ENCODE measurements at regions not wholly inside any gene's neighbourhood (a gene's known extent, or its start where the extent isn't known, plus 50 kb on each side); places are given as distances from the start of the nearest gene placed in this dataset.
"Not testable (repeated sequence)": the region's sequence is repeated elsewhere in the genome, so short reads cannot be mapped to it uniquely, and the experiment has no call there.

DNA sequence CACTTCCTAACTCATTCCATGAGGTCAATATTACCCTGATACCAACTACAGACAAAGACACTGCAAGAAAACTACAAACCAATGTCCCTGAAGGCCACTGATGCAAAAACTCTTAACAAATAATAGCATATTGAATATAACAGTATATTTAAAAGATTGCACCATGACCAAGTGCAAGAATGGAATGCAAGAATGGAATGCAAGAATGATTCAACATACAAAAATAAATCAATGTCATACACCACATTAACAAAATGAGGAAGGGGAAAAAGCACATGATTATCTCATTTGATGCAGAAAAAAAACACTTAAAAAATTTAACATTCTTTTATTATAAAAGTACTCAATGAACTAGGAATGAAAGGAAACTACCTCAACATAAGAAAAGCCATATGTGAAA, 463.1 kb upstream of the NECTIN3 start:
- DNase-seq (ENCODE audit: low read depth, low spot score) = no peak

DNA sequence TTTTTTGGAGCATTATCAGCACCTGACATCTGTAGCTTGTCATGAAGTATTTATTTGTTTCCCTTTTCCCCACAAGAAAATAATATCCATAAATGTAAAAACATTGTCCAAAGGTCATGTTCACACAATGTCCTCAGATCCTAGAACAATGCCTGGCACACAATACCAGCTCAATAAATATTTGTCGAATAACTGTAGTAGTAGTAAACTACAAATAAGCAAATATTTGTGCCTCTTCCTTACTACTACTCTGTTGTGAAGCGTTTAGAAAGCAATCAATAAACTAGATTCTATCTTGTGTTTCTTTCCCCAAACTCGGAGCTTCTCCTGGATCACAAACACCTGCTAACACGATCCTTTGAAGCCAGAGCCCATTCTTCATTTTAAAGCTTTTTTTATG, 459.6 kb upstream of the NECTIN3 start:
- DNase-seq (ENCODE audit: low read depth, low spot score) = no peak

DNA sequence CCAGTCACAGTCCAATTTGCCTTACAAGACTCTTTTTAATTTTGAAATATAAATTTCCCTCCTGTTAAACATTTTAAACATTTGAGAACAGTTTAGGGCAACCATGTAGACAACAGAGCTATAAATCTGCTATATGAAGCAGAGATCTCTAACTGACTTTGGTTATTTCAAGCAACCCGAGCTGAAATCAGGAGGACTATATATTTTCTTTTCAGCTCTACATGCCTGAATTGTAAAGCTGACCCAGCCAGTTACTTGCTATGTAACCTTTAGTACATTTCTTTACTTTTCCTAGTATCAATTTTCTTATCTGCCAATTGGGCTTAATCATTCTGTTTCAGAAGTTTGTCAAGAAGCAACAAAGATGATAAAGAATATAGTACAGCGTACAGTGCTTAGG, 457.4 kb upstream of the NECTIN3 start:
- DNase-seq (ENCODE audit: low read depth, low spot score) = no peak

DNA sequence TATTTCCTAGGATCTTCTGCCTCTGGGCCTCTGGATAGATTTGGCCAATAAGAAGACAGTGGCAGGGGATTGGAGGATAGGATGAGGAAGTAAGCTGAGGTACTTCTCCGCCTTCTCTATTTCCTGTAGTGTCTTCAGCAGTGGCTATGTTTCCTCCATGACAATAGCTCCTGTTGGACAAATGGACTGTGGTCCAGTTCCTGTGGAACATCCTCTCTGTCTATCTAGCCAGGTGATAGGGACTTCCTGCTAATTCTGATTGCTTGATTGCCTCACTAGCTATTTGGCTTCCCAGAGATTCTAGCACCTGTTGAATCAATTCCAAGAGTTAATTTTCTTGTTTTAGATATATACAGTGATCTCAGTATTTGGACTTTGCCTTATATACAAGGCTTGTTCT, 456.2 kb upstream of the NECTIN3 start:
- DNase-seq (ENCODE audit: low read depth, low spot score) = no peak

DNA sequence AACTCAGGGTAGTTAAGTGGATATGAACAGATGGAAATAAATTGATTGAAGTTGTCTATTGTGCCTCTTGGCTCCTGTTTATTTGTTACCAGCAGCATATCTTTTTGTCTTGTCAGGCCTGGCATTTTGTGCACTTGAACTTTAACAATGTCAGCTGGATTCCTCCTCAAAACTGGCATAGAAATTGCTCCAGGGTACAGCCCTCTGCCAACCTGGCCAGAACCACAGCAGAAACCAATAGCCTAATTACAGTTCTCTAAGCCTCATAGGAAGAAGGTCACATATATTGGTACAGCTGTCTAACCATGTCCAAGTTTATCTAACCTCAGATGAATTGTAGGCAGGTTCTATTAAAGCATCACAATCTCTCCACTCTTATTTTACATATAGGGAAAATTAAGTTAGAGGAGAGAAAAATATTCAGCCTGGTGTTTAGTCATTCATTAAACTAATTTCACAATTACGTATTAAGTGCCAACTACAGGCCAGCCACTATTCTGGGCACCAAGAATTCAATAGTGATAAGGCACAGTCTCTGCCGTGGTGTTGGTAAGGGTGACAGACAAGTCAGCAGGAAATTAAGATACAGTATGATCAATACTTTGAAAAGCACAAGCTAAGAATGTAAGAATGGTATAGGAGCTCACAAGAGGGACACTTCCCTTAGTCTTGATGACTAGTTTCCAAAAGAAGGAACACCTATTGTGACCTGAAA, 452.9 kb upstream of the NECTIN3 start:
- DNase-seq (ENCODE audit: low read depth, low spot score) = no peak

DNA sequence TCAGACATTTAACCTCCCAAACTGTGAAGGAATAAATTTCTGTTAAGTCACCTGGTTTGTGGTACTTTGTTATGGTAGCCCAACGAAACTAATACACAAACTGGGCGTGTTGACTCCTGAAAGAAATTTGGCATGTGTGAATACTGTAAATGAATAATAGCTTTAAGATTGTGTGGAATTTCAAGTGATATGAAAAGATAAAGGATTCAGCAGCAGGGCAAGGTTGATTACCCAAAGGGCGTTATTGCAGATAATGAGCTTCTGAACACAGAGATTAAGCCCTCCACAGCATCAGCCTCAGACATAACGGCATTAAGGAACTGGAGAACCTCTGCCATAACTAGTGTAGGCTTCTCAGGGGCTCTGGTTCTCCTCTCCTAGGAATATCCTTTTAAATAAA, 451.5 kb upstream of the NECTIN3 start:
- DNase-seq (ENCODE audit: low read depth, low spot score) = no peak

DNA sequence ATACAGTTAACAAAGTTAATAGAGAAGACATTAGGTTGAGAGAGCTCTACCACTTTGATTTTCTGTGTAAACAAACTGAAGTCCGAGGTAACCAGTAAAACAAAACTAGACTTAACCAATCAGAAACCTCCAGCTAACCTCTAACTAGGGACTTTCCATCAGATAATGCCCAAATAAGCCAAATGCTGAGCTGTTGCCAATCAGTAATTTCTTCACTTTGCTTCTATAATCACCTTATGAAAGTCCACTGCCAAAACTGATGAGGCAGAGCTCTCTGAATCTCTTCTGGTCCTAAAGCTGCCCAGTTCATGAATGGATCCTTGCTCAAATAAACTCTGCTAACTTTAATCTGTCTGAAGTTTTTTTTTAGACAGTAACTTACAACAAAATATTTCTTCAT, 448.0 kb upstream of the NECTIN3 start:
- DNase-seq (ENCODE audit: low read depth, low spot score) = no peak

DNA sequence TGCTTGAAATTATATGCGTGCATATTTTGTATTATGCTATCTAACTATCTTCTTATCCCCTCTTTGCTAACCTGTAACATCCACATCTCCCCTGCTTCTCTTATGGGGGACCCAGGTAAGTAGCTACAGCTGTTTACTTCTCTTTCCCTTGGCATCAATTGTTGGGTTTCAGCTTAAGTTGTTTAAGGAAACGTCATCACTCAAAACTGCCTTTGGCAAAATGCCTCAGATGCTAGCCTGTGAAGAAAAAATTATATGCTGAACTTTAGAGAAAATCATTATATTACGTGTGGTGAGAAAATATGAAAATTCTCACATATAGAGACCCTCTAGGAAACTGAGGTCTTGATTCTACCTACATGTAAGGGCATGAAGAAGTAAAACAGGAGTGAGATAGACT, 447.0 kb upstream of the NECTIN3 start:
- no peak for DNase-seq (ENCODE audit: low read depth, low spot score)

DNA sequence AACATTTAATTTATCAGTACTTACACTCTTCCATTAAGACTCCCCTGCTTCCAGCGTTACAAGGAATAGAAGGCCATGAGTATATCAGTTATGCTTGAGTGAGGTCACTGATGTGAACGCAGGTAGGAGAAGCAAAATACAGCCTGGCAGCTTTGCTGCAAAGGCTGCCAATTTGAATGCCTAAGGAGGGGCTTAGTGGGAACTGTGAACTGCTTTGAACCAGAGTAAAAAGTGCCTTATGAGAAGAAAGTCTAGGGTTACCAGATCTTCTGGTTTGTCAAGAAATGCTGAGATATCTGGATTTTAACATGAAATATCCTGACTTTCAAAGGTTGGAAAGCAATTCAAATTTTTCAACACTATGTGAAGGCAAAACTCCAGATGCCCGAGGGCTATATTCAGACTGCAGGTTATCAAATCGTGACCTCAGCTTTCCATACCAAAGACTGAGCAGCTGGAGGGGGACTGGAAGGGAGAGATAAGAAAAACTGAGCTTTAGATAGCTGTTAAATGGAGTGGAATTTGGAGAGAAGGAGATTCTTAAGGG, 446.3 kb upstream of the NECTIN3 start:
- DNase-seq (ENCODE audit: low read depth, low spot score) = no peak

DNA sequence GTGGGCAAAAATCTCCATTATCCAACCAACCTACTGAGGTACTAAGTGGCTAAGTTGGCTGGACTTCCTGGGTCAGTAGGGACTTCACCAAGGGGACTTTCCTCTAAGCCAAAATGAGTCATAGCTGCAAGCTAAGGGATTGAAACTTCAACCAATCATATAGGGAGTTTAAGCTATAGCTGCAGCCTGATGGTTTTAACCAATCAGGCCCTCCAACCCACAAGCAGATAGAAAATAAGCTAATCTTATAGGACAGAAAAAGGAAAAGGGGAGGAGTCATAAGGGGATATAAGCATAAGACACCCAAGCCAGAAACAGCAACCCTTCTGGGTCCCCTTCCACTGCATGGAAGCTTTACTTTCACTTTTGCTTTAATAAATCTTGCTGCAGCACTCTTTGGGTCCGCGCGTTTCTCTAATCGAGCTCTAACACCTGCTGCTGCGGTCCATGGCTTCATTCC, 444.9 kb upstream of the NECTIN3 start:
- DNase-seq (ENCODE audit: low read depth, low spot score) = not testable (repeated sequence)

DNA sequence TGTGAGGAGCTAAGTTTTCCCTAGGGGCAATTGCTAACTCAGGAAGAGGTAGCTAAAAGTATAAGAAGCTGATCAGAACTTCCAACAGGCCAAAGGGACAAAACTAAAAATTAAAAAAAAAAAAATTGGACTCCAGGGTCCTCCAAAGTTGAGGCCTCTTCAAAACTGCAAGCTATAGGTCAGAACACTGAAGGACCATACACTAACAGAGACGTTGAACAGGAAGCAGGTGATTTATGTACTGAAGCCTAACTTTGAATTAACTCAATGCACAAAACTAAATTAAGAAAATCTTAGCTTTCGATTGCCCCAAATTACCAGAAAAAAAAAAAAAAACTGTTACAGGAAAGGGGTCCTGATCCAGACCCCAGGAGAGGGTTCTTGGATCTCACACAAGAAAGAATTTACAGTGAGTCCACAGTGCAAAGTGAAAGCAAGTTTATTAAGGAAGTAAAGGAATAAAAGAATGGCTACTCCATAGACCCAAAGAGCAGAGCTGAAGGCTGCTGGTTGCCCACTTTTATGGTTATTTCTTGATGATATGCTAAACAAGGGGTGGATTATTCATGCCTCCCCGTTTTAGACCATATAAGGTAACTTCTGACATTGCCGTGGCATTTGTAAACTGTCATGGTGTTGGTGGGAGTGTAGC, 442.8 kb upstream of the NECTIN3 start:
- DNase-seq (ENCODE audit: low read depth, low spot score) = no peak

DNA sequence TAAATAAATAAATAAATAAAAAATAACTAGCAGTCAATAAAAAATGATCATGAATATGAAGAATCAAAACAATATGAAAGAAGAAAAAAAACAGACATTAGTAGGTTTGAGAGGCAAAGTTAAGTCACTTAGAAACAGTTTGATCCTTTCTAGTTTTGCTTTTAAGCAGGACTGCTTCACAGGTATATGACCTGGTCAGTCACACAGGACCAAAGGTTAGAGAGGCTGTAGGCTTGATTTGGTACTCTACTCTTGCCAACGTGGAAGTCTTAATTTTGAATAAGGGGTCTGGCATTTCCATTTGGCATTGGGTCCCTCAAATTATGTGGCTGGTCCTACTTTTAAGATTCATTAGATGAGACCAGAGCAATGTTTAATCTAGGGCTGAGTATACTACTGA, 441.7 kb upstream of the NECTIN3 start:
- DNase-seq (ENCODE audit: low read depth, low spot score) = no peak

DNA sequence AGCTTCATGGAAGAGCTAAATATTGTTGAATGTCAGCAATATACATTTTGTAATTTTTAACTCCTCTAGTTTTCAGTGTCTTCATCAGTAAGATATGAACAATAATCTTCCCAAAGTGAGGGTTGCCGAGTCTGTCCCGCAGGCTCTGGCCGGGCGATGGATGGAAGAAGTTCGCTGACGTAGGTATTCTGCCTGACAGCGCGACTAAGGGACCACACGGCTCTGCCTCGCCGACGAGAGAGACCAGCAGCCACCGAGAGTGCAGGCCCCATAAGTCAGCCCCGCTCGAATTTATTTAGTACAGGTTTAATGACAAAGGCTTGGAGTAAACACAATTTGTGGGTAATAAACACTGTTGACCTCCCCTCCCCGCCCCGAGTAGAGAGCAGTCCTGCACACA, 427.4 kb upstream of the NECTIN3 start:
- no peak for DNase-seq (ENCODE audit: low read depth, low spot score)

DNA sequence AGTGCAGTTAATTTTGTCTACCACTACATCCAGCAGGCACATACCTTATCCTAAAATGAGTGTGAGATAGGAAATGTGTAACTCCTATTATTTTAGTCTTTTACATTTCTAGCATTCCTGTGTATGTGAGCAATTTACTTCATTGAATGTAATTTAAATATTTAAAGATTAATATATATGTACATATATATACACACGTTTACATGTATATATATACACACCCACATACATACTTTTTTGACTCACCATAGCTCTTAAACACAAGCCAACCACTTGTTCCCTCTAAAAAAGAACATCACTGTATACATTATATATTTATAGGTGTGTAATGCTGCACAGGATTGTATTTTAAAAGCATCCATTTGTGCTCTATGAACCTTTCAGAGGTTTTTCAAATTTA, 425.6 kb upstream of the NECTIN3 start:
- DNase-seq (ENCODE audit: low read depth, low spot score) = no peak

DNA sequence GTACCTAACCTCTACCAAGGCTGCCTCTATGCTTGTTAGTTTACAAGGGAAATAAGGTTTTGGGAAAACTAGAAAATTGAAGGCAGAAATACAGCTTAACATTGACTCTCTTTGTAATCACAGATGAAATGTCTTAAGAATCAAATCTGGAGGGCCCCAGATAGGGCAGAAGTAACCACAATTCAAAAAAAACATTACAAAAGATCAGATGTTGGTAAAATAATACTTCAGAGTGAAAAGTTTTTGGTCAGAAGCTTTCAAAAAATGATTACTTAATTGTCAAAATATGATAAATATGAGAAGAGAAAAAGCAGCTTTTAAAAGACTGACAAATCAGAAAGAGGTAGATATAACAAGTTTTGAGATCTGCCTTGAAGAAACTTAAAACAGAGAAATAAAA, 425.1 kb upstream of the NECTIN3 start:
- no peak for DNase-seq (ENCODE audit: low read depth, low spot score)

DNA sequence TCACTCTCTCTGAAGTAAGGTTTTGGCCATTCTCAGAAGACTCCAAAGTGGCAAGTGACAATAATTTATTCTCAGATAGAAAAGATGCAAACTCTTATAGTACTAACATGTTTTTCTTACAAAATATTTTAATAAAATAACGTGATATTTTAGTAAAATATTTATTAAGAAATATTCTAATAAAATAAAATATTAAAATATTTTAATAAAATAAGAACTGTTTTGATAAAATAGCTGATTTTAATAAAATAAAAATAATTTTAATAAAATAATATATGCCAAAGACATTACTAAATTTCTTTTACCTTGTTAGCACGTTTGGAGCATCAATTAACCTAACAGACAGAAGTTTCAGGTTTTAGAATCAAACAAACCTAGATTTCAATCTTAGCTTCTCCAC, 424.0 kb upstream of the NECTIN3 start:
- no peak for DNase-seq (ENCODE audit: low read depth, low spot score)

DNA sequence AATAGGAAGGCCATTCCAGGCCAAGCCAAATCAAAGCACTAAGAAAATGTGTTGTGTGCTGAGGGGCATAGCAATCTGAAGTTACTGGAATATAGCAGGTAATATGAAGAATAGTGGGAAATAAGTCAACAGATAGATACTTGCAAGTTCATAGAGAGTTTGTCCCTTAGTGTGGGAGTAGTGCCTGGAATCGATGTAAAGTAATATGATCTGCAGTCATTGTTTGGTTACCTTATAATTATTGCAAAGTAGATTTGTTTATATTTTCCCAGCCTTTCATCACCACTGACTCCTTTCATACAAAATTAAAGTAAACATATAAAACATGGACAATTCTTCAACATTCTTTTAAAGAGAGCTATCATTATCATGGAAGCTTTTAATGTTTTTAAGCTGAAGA, 420.9 kb upstream of the NECTIN3 start:
- no peak for DNase-seq (ENCODE audit: low read depth, low spot score)

DNA sequence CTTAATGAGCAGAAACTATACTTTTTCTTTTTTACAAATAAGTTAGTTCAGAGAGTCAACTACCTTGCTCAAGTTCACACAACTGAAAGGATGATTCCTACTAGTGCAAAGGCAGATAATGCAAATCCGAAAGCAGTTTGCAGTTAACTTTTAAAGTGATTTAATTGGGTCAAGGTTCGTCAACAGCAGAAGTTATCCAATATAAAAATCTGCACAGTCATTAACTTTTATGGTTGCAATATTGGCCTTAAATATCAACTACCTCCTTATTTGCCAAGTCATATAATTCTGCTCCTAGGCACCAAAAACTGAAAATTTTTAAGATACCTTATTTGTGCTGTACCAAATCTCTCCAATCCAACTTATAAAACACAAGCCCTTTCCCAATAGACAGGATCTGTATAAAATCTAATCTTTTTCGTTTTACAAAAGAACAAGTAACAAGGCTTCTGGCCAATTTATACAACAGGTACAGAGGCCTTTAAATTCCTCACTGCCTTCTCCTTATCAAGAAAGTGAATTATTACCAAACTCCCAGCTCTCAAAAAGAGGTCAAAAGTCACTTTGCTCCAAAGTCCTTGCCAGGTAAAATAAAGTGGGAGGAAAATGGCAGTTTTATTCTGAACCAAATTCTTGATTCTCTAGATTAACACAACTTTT, 416.6 kb upstream of the NECTIN3 start:
- DNase-seq (ENCODE audit: low read depth, low spot score) = no peak

DNA sequence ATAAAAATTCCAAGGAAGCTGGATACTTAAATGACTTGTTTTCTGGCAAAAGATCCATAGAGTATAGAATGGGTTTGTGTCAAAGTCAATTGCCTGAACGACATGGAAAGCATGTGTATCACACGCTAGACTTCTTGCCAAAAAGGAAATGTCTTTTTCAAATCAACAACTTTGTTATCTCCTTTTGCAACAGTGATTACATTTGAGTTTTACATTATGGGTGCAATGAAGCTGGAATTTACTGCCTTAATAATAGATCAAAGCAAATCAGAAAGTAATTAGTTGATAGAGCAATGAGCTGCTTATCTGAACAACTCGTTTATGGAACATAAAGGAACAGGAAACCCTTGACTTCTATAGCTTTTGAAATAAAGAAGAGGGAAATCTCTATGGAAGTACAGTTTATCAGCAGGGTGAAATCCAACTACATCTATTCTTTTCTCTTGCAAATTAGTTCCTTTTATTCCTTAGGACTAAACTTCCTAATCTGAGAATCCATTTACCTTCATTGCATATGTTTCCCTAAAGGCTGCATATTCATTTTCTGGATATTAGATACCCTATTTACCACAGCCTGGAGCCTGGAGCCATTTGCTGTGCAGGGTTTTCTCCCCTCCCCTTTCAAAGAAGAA, 415.1 kb upstream of the NECTIN3 start:
- DNase-seq (ENCODE audit: low read depth, low spot score) = no peak

DNA sequence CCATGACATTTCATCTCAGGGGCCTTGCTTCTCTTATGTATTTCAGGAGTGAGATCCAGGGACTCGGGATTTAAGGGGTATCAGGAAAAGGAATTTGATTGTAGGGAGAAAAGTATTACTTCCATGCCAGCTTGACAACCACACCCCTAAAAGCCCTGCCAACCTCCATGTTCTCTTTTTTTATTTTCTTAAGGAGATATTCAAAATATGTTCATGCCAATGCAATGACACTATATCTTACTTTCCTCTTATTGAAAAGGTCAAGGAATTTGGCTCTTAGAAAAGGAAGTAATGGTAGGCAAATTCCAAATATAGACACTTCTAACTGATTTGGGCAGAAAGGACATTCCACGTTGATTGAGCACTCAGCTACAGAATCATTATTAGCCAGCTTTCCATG, 407.5 kb upstream of the NECTIN3 start:
- DNase-seq (ENCODE audit: low read depth, low spot score) = no peak

DNA sequence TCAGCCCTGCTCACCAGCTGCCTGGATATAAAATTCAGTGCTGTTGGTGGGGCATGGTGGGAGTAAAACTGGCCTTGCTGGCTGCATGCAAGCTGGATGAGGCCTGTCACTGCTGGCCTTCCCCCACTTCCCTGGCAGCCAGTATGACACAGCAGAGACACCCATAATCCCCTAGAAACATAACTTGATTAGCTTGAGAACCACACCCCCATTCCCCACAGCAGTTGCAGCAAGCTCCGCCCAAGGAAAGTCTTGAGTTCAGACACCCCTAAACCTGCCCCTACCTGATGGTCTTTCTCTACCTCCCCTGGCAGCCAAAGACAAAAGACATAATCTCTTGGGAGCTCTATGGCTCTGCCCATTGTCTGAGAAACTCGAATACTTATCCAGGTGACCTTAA, 405.1 kb upstream of the NECTIN3 start:
- DNase-seq (ENCODE audit: low read depth, low spot score) = no peak

DNA sequence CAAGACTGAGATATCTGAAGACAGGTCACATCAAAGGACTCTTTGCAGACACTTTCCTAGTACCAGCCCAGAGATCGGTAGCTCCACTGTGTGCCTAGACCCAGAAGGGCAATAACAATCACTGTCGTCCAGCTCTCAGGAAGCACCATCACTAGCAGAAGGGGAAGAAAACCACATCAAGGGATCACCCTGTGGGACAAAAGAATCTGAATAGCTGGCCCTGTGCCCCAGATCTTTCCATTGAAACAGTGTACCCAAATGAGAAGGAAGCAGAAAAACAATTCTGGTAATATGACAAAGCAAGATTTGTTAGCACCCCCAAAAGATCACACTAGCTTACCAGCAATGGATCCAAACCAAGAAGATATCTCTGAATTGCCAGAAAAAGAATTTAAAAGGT, 404.4 kb upstream of the NECTIN3 start:
- no peak for DNase-seq (ENCODE audit: low read depth, low spot score)
